ENCODE measurements at regions not wholly inside any gene's neighbourhood (a gene's known extent, or its start where the extent isn't known, plus 50 kb on each side); places are given as distances from the start of the nearest gene placed in this dataset.

GRCh38 chr2:124988794-124989193, 963.7 kb downstream of the CNTNAP5 start:
- no peak for TF ChIP-seq CTCF (IDR thresholded peaks at IDR 0.05 in 8 of 11, conservative IDR thresholded peaks at IDR 0.05 in 3 of 11)
- no peak for TF ChIP-seq POLR2A (IDR thresholded peaks at IDR 0.05)
- TF ChIP-seq POLR2AphosphoS5 (IDR thresholded peaks at IDR 0.05), result no peak

Measured in spleen (tissue), 7 donors.